Mammary epithelial cell (primary cell): ENCODE measurements at regions not wholly inside any gene's neighbourhood (a gene's known extent, or its start where the extent isn't known, plus 50 kb on each side); places are given as distances from the start of the nearest gene placed in this dataset.

Experiments
- EZH2 ChIP-seq: IDR thresholded peaks from 2 replicates; pipeline ENCODE4 v1.6.1; 2012; ENCODE audit warnings: low read length, inconsistent platforms, borderline replicate concordance
- TF ChIP-seq, protein P1 (sequence below), 2 donors: IDR thresholded peaks in 1 of 2; conservative IDR thresholded peaks in 1 of 2; 2 replicates each; pipeline ENCODE4 v1.5.1; 2011 to 2012; ENCODE audit warnings: inconsistent platforms in 2 of 2, low read length in 2 of 2, mild to moderate bottlenecking in 2 of 2, control low read depth in 1 of 2, low read depth in 1 of 2; ENCODE audit not compliant: insufficient read depth in 1 of 2; ENCODE audit errors: extremely low read depth in 1 of 2

DNA sequence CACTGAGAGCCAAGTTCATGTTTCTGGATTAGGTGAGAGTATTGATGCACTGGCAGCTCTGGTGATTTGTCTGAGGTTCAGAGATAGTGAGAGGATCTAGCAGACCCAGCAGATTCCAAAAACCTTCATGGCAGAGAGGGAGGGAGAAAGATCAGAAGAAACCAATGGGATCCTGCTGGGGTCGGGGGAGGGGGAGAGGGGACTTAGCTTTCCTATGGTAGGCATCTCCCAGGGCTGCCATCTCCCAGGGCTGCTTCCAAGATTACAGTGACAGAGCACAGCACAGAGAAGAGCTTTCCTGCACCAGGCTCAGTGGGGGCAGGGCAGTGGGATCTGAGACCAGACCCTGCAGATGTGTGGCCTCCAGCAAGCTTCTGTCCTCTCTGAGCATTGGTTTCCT lies 76.8 kb upstream of the GDF10 start:
- TF ChIP-seq, protein P1, sequence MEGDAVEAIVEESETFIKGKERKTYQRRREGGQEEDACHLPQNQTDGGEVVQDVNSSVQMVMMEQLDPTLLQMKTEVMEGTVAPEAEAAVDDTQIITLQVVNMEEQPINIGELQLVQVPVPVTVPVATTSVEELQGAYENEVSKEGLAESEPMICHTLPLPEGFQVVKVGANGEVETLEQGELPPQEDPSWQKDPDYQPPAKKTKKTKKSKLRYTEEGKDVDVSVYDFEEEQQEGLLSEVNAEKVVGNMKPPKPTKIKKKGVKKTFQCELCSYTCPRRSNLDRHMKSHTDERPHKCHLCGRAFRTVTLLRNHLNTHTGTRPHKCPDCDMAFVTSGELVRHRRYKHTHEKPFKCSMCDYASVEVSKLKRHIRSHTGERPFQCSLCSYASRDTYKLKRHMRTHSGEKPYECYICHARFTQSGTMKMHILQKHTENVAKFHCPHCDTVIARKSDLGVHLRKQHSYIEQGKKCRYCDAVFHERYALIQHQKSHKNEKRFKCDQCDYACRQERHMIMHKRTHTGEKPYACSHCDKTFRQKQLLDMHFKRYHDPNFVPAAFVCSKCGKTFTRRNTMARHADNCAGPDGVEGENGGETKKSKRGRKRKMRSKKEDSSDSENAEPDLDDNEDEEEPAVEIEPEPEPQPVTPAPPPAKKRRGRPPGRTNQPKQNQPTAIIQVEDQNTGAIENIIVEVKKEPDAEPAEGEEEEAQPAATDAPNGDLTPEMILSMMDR (conservative IDR thresholded peaks at IDR 0.05 in 1 of 2, IDR thresholded peaks at IDR 0.05 in 1 of 2; ENCODE audit: extremely low read depth in 1 of 2, insufficient read depth in 1 of 2, low read depth in 1 of 2, low read length in 2 of 2) = no peak
- no peak for TF ChIP-seq EZH2
